Uterus (tissue), 2 donors: ENCODE measurements at regions not wholly inside any gene's neighbourhood (a gene's known extent, or its start where the extent isn't known, plus 50 kb on each side); places are given as distances from the start of the nearest gene placed in this dataset.

Source experiments
- CTCF ChIP-seq, 4 experiments: fragments of 200-600 bp in 2 of 4; fragments of 450-650 bp in 2 of 4; sonication (generic) in 2 of 4; IDR thresholded peaks; one replicate each; pipeline ENCODE4 v1.5.1; 2016 to 2019; ENCODE audit warnings: antibody characterized with exemption in 4 of 4, mild to moderate bottlenecking in 2 of 4, moderate library complexity in 1 of 4
- POLR2A ChIP-seq, 2 donors: fragments of 450-650 bp; IDR thresholded peaks; one replicate each; pipeline ENCODE4 v1.6.1; 2016; ENCODE audit warnings: antibody characterized with exemption in 2 of 2, mild to moderate bottlenecking in 1 of 2, moderate library complexity in 1 of 2

- no peak for TF ChIP-seq CTCF (IDR thresholded peaks at IDR 0.05)
- TF ChIP-seq POLR2A (IDR thresholded peaks at IDR 0.05) = no peak
Observed at GRCh38 chr14:44271637-44272036, 235.4 kb downstream of the FSCB start.
